Fibroblast of lung (primary cell): ENCODE measurements at regions not wholly inside any gene's neighbourhood (a gene's known extent, or its start where the extent isn't known, plus 50 kb on each side); places are given as distances from the start of the nearest gene placed in this dataset.
"Not testable (repeated sequence)": the region's sequence is repeated elsewhere in the genome, so short reads cannot be mapped to it uniquely, and the experiment has no call there.

Experiments
- EZH2 ChIP-seq: IDR thresholded peaks from 2 replicates; pipeline ENCODE4 v1.5.1; 2012; ENCODE audit warnings: low read length, control low read depth, mild to moderate bottlenecking; ENCODE audit errors: missing control alignments
- TF ChIP-seq, protein P1 (sequence below), 2 donors: IDR thresholded peaks in 1 of 2; conservative IDR thresholded peaks in 1 of 2; 1 replicate in 1 of 2; 2 replicates in 1 of 2; pipeline ENCODE4 v1.5.1; 2011 to 2012; ENCODE audit warnings: low read length in 2 of 2, control low read depth in 1 of 2, inconsistent platforms in 1 of 2, low read depth in 1 of 2, mild to moderate bottlenecking in 1 of 2

- TF ChIP-seq, protein P1, sequence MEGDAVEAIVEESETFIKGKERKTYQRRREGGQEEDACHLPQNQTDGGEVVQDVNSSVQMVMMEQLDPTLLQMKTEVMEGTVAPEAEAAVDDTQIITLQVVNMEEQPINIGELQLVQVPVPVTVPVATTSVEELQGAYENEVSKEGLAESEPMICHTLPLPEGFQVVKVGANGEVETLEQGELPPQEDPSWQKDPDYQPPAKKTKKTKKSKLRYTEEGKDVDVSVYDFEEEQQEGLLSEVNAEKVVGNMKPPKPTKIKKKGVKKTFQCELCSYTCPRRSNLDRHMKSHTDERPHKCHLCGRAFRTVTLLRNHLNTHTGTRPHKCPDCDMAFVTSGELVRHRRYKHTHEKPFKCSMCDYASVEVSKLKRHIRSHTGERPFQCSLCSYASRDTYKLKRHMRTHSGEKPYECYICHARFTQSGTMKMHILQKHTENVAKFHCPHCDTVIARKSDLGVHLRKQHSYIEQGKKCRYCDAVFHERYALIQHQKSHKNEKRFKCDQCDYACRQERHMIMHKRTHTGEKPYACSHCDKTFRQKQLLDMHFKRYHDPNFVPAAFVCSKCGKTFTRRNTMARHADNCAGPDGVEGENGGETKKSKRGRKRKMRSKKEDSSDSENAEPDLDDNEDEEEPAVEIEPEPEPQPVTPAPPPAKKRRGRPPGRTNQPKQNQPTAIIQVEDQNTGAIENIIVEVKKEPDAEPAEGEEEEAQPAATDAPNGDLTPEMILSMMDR (conservative IDR thresholded peaks at IDR 0.05 in 1 of 2, IDR thresholded peaks at IDR 0.05 in 1 of 2; ENCODE audit: low read depth in 1 of 2, low read length in 2 of 2), result not testable (repeated sequence)
- TF ChIP-seq EZH2, result not testable (repeated sequence)
These were observed 2807.2 kb downstream of the RPIA start for GRCh38 chr2:91498513-91499250.
